GM12878 (cell line): ENCODE measurements at regions not wholly inside any gene's neighbourhood (a gene's known extent, or its start where the extent isn't known, plus 50 kb on each side); places are given as distances from the start of the nearest gene placed in this dataset.

Experiments used
- ATAC-seq: fragments of 200-7000 bp; cut with Tn5 transposase; 3 replicates; pipeline ENCODE4 v1.9.1; 2020; ENCODE audit warnings: mild to moderate bottlenecking, moderate library complexity
- BruUV-seq: library from RNA; stranded (reverse); fragments of 400-500 nt; replicated peaks from 2 replicates; lab custom pipeline; 2021; lab: Mats Ljungman, UMichigan
- CTCF ChIA-PET: fragments of 300-600 bp; sonication (Branson Sonifier 250); formaldehyde crosslinking; extraction: SDS; loops from one replicate; lab custom pipeline; 2021; ENCODE audit warnings: inconsistent platforms; lab: Yijun Ruan, JAX
- POLR2A ChIA-PET: fragments of 350-600 bp; formaldehyde crosslinking; extraction: SDS; loops from one replicate; lab custom pipeline; 2021; ENCODE audit warnings: inconsistent platforms; lab: Charles Lee
- RAD21 ChIA-PET: fragments of 300-600 bp; sonication (Branson Sonifier 250); formaldehyde crosslinking; loops from one replicate; lab custom pipeline; 2023; ENCODE audit warnings: antibody characterized with exemption; ENCODE audit not compliant: unreplicated experiment; lab: Charles Lee
- SMC1A ChIA-PET: fragments of 300-600 bp; sonication (Branson Sonifier 250); formaldehyde crosslinking; loops from one replicate; lab custom pipeline; 2023; ENCODE audit not compliant: unreplicated experiment, uncharacterized antibody; lab: Charles Lee
- DNase-seq: peaks from one replicate; pipeline ENCODE4 v3.0.0-alpha.2; 2011; ENCODE audit warnings: low read depth, low spot score
- FAIRE-seq: peaks from 3 replicates; lab custom pipeline; 2011; peaks lifted over from hg19 to GRCh38; lab: Jason Lieb, UNC
- H2AFZ ChIP-seq: 2 replicates; pipeline ENCODE4 v1.6.0; 2011; ENCODE audit warnings: low read depth, low read length, control low read depth; ENCODE audit not compliant: control insufficient read depth
- H3K27ac ChIP-seq: 2 replicates; pipeline ENCODE4 v1.5.1; 2011; ENCODE audit warnings: control low read depth; ENCODE audit not compliant: control insufficient read depth, insufficient read depth
- H3K27me3 ChIP-seq, 2 experiments: replicated peaks in 1 of 2; 2 replicates each; pipeline versions ENCODE4 v1.6.0 to v1.6.1; 2011; ENCODE audit warnings: low read length in 1 of 2; ENCODE audit not compliant: control insufficient read depth in 2 of 2, insufficient read depth in 2 of 2
- H3K36me3 ChIP-seq, 2 experiments: 2 replicates each; pipeline ENCODE4 v1.5.1; 2011; ENCODE audit warnings: low read length in 1 of 2; ENCODE audit not compliant: control insufficient read depth in 2 of 2, insufficient read depth in 2 of 2
- H3K4me1 ChIP-seq: 2 replicates; pipeline ENCODE4 v1.6.1; 2011; ENCODE audit warnings: mild to moderate bottlenecking, low read length, moderate library complexity, mixed read lengths; ENCODE audit not compliant: control insufficient read depth, insufficient read depth
- H3K4me2 ChIP-seq: 2 replicates; pipeline ENCODE4 v1.6.0; 2011; ENCODE audit warnings: control low read depth; ENCODE audit not compliant: control insufficient read depth, insufficient read depth
- H3K4me3 ChIP-seq: fragments of 200-600 bp; sonication (generic); 2 replicates; pipeline ENCODE4 v1.5.1; 2016
- H3K79me2 ChIP-seq: 2 replicates; pipeline ENCODE4 v1.6.0; 2011; ENCODE audit warnings: low read length; ENCODE audit not compliant: control insufficient read depth, insufficient read depth
- H3K9ac ChIP-seq: 2 replicates; pipeline ENCODE4 v1.8.0; 2011; ENCODE audit warnings: low read length, control low read depth, mixed read lengths; ENCODE audit not compliant: control insufficient read depth, insufficient read depth
- H3K9me3 ChIP-seq: replicated peaks from 3 replicates; pipeline ENCODE4 v1.5.1; 2011; ENCODE audit warnings: mild to moderate bottlenecking, low read length; ENCODE audit not compliant: control insufficient read depth, insufficient read depth
- H4K20me1 ChIP-seq: 2 replicates; pipeline ENCODE4 v1.6.0; 2011; ENCODE audit not compliant: control insufficient read depth, insufficient read depth
- E2F4 ChIP-seq: IDR thresholded peaks from 2 replicates; pipeline ENCODE4 v1.6.1; 2012; ENCODE audit warnings: low read depth, low read length, improper control_type of control experiment
- EP300 ChIP-seq, 2 experiments: fragments of 150-350 bp in 1 of 2; IDR thresholded peaks; 2 replicates each; pipeline ENCODE4 v1.6.1; 2011 to 2012; ENCODE audit warnings: low read depth in 2 of 2, low read length in 2 of 2, borderline replicate concordance in 1 of 2, improper control_type of control experiment in 1 of 2, inconsistent platforms in 1 of 2; ENCODE audit not compliant: control insufficient read depth in 1 of 2
- FOXK2 ChIP-seq: fragments of 450-650 bp; IDR thresholded peaks from 2 replicates; pipeline ENCODE4 v1.6.1; 2017; ENCODE audit warnings: mild to moderate bottlenecking, moderate library complexity
- GATAD2B ChIP-seq: fragments of 450-650 bp; conservative IDR thresholded peaks from 2 replicates; pipeline ENCODE4 v1.6.1; 2017; ENCODE audit warnings: low read depth, mild to moderate bottlenecking, moderate library complexity
- HSF1 ChIP-seq: fragments of 150-350 bp; IDR thresholded peaks from 2 replicates; pipeline ENCODE4 v1.6.1; 2014; ENCODE audit warnings: mild to moderate bottlenecking, low read depth, low read length
- JUND ChIP-seq: IDR thresholded peaks from 2 replicates; pipeline ENCODE4 v1.6.1; 2012; ENCODE audit warnings: low read depth, mild to moderate bottlenecking, low read length, improper control_type of control experiment, moderate library complexity
- PAX8 ChIP-seq: fragments of 450-650 bp; IDR thresholded peaks from 2 replicates; pipeline ENCODE4 v1.6.1; 2017; ENCODE audit warnings: mild to moderate bottlenecking, moderate library complexity
- PML ChIP-seq: IDR thresholded peaks from 2 replicates; pipeline ENCODE4 v1.6.1; 2012; ENCODE audit warnings: low read length, inconsistent platforms
- POLR2A ChIP-seq: IDR thresholded peaks from 2 replicates; pipeline ENCODE4 v1.6.1; 2011; ENCODE audit warnings: low read depth, mild to moderate bottlenecking, low read length
- POLR2AphosphoS2 ChIP-seq: IDR thresholded peaks from 2 replicates; pipeline ENCODE4 v1.6.1; 2011; ENCODE audit warnings: low read depth, mild to moderate bottlenecking, low read length, improper control_type of control experiment, moderate library complexity
- RAD51 ChIP-seq: fragments of 450-650 bp; IDR thresholded peaks from 2 replicates; pipeline ENCODE4 v1.6.1; 2016; ENCODE audit warnings: moderate library complexity, mild to moderate bottlenecking, inconsistent platforms
- YY1 ChIP-seq: IDR thresholded peaks from 2 replicates; pipeline ENCODE4 v1.6.1; 2011; ENCODE audit warnings: low read depth, mild to moderate bottlenecking, low read length
- ZBTB40 ChIP-seq: fragments of 450-650 bp; IDR thresholded peaks from 2 replicates; pipeline ENCODE4 v1.6.1; 2016; ENCODE audit warnings: mild to moderate bottlenecking, moderate library complexity, borderline replicate concordance
- ZNF217 ChIP-seq: fragments of 450-650 bp; IDR thresholded peaks from 2 replicates; pipeline ENCODE4 v1.6.1; 2017; ENCODE audit warnings: antibody characterized with exemption, mild to moderate bottlenecking
- ZNF592 ChIP-seq: fragments of 450-650 bp; IDR thresholded peaks from 2 replicates; pipeline ENCODE4 v1.6.1; 2017; ENCODE audit warnings: mild to moderate bottlenecking, moderate library complexity
- WGBS: methylation state at CpG from one replicate; pipeline ENCODE4 v1.1.6; 2016; ENCODE audit warnings: low lambda C conversion rate; ENCODE audit not compliant: insufficient replicate concordance, insufficient coverage; ENCODE audit errors: missing lambda C conversion rate; 5-methylcytosine and 5-hydroxymethylcytosine counted together
- in situ Hi-C: fragments of 300-500 bp; cut with MboI; formaldehyde crosslinking; loops from 9 replicates; pipeline ENCODE4 v1.14.3; 2018; ENCODE audit warnings: mixed read lengths
- intact Hi-C: fragments of 100-400 bp; cut with micrococcal nuclease; formaldehyde crosslinking; loops from one replicate; pipeline ENCODE4 v1.14.2; 2022; ENCODE audit not compliant: unreplicated experiment

GRCh38 chr2:142592171-142592570 lies 285.3 kb upstream of the KYNU start:
- no TSS peak for BruUV-seq
- CTCF ChIA-PET = no interaction called here
- H3K4me3 ChIP-seq = no peak overlapping the region
- TF ChIP-seq ZBTB40 (no peak), JUND (no peak), PML (no peak), EP300 (IDR thresholded peaks at IDR 0.05; ENCODE audit: borderline replicate concordance in 1 of 2, control insufficient read depth in 1 of 2, low read depth in 2 of 2, low read length in 2 of 2) (no peak), RAD51 (no peak), POLR2A (no peak), E2F4 (no peak), FOXK2 (no peak), GATAD2B (no peak), ZNF217 (no peak), HSF1 (no peak), PAX8 (no peak), ZNF592 (no peak), YY1 (no peak), POLR2AphosphoS2 (no peak)

More at GRCh38 chr2:142592171-142592570, 285.3 kb upstream of the KYNU start:
- WGBS = 27% methylated on average over 3 of the region's 3 CpGs
- in situ Hi-C loops = no loop called here
- FAIRE-seq (no peak), DNase-seq (no peak), ATAC-seq (no peak)
- Histone ChIP-seq H3K79me2 (no peaks in the 10 kb centered on the region), H3K36me3 (no peaks in the 10 kb centered on the region), H4K20me1 (no peaks in the 10 kb centered on the region), H3K9ac (no peak overlapping the region), H3K4me1 (no peaks in the 10 kb centered on the region), H3K4me2 (no peak overlapping the region), H3K27ac (no peak overlapping the region), H3K27me3 (no peaks in the 10 kb centered on the region), H2AFZ (no peak overlapping the region), H3K9me3 (no peaks in the 10 kb centered on the region)
- ChIA-PET RAD21 (no interaction called here), POLR2A (no interaction called here), SMC1A (interaction anchor here (0.5 kb wide), 1 partner anchor 286 kb away, joined by 3 read pairs; no protein-coding TSS in a partner anchor)
- intact Hi-C loops = no loop called here
